SW480 (cell line): ENCODE measurements at regions not wholly inside any gene's neighbourhood (a gene's known extent, or its start where the extent isn't known, plus 50 kb on each side); places are given as distances from the start of the nearest gene placed in this dataset.
"Not testable (repeated sequence)": the region's sequence is repeated elsewhere in the genome, so short reads cannot be mapped to it uniquely, and the experiment has no call there.

Experiments
- DNase-seq: peaks from one replicate; pipeline ENCODE4 v3.0.0-alpha.2; 2016; ENCODE audit warnings: low spot score

DNA sequence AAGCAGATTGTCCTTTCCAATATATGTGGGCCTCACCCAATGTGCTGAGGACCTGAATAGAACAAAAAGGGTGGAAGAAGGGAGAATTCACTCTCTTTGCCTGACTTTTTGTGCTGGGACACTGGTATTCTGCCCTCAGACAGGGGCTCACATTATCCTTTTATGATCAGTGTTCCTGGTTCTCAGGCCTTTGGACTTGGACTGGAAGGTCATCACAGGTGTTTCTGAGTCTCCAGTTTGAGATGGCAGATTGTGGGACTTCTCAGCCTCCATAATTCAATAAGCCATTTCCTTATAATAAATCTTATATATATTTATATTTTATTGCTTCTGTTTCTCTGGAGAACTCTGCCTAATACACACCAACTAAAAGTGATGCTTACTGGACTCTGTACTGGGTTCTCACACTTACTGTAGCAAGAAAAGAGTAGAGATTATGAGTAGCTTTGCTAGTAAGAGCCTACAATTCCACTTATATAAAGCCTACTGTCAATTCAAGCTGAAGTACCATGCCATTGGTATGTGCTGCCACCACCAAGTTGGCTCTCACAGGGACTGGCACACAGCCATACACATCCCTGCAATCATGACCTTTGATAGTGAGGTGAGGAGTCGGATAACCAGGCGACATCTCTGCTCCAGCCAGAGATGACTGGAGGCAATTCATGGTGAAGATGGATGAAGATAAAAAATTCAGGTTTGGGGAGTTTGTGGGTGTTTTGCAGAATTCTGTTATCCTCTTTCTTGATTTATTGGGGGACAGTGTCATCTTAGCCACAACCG, 130.7 kb upstream of the NR3C1 start:
- no peak for DNase-seq

DNA sequence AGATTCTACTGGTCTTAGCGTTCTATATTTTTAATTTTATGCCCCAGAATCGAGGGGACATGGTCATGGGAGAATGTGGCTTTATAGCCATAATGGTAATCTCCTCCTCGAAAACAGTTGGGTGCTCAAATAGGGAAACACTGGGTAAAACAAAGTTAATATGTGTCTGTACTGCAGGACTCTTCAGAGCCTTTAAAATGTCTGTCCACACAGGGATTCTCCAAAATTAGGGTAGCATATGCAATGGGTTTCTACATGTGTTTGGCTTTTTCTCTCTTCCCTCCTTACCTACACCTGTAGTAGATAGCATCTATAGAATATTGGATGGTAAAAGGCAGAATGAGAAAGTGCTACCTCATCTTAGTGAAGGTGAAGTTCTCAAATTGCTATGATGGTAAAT, 130.0 kb upstream of the NR3C1 start:
- DNase-seq, result no peak

DNA sequence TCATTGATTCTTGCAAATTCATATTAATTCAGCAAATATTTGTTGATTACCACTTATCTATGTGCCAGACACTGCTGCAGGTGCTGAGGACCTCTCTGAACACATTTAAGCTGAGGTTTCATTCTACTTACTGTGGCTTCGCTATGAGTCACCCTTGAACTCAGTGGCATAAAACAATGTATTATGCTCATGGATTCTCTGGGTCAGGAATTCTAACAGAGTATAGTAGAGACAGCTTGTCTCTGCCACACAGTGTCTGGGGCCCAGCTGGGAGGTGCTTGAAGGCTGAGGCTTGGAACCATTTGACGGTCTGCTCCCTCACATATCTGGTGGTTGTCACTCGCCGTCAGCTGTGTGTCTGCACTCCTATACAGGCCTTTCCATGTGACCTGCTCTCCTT, 124.3 kb upstream of the NR3C1 start:
- DNase-seq, result peak; percentile 38

DNA sequence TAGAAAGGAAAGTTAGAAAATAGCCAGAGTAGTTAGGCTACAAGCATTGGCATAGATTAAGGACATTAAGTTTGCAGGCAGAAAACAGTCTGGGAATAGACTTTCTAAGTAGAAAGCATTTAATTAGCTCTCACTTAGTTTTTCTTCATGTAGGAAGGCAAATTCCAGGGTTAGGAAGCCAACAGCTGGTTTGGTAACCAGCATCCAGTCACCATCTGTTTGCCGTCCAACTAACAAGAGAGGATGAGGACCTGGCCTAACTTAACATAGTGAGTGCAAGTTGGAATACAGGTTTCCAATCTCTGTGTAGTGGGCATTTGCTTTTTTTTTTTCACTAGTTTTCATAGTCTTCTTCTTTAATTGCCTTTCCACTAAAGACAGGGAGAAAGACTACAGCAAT, 121.7 kb upstream of the NR3C1 start:
- no peak for DNase-seq

DNA sequence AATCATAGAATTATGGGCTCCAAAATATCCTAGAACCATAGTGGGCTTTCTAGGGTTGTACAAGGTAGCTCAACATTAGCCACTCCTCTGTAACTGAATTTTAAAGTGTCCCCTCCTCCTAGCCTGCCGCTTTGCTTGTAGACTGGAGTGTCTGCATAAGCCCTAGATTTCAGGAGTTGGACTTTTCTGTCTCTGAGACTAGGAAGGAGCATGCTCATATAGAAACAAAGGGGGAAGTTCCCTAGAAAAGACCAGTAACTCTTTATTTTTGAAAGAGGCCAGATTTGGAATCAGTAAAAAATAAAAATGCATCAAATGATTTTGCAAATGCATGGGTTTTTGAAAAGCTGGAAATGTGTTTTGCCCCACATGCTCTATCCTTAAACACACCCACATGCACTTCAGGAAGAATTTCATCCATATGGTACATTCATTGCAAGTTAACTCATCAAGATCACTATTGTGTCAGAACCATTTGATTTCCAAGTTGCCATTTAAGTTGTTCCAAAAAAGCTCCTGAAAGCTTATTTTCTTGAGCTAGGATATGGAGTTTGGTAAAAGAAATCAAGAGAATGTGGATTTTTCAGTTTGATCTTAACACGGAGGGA, 121.0 kb upstream of the NR3C1 start:
- no peak for DNase-seq

DNA sequence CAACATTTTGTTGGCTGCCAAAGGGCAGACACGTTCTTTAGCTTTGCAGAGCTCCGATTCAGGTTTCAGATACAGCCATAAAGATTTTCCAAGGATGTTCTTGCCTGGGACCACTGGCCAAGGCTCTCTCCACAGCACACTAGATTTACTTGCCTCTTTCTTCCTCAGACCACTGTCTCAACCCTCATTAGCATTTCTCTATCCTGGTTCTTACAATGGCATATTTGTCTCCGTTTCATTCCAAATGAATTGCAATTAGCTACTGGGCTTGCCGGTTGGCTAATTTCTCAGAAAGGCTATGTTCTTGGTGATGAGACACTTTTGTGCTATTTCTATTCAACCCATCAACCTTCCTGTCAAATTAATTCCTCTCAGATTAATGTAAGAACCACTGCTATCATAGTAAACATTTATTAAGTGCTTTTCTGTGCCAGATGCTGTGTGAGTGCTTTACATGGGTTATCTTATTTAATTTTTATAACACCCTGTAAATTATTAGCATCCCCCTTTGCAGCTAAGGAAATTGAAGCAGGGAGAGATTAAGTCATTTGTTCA, 118.4 kb upstream of the NR3C1 start:
- no peak for DNase-seq

DNA sequence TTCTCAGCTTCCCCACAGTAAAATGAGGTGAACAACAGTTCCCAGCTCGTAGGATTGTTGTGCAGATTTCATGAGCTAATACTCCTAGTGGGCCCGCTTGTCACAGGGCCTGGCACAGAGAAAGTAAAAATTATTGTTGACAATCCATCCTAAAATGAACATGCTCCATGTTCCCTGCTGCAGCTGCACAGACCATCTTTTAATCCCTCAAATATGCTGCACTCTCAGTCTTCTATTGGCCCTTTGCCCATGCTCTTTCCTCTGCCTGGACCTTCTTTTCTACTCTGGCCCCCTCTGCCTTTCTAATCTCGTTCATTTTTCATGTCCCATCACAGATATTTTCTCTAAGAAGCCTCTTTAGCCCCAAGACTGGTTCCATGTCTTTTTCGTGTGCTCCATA, 117.7 kb upstream of the NR3C1 start:
- no peak for DNase-seq

DNA sequence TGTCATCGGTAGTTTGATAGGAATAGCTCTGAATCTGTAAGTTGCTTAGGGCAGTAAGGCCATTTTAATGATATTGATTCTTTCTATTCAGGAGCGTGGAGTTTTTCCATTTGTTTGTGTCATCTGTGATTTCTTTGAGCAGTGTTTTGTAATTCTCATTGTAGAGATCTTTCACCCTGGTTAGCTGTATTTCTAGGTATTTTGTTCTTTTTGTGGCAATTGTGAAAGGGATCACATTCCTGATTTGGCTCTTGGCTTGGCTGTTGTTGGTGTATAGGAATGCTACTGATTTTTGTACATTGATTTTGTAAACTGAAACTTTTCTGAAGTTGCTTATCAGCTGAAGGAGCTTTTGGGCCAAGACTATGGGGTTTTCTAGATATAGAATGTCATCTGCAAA, 115.7 kb upstream of the NR3C1 start:
- DNase-seq, result not testable (repeated sequence)

DNA sequence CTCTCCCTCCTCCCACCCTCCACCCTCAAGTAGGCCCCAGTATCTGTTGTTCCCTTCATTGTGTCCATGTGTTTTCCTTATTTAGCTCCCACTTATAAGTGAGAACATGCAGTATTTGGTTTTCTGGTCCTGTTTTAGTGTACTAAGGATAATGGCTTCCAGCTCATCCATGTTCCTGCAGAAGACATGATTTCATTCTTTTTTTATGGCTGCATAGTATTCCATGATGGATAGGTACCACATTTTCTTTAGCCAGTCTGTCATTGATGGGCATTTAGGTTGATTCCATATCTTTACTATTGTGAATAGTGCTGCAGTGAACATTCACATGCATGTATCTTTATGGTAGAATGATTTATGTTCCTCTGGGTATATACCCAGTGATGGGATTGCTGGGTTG, 114.3 kb upstream of the NR3C1 start:
- DNase-seq, result not testable (repeated sequence)

DNA sequence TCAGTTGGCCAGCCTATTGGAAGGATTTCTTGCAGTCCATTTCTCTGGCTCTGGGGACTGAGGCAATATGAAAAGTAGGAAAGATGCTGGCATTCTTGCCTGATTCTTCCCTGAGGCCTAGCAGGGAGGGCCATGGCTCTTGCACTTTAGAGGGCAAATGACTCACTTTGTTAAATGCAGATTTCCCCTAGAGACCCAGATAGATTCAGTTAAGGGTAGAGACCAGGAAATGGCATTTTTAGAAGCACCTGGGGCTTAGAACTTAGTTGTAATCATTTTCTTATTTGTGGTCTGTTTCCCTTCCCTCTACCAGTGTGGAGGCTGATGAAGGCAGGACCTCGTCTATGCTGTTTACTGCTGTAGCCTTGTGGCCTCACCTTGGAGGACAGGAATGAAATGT, 112.8 kb upstream of the NR3C1 start:
- no peak for DNase-seq

DNA sequence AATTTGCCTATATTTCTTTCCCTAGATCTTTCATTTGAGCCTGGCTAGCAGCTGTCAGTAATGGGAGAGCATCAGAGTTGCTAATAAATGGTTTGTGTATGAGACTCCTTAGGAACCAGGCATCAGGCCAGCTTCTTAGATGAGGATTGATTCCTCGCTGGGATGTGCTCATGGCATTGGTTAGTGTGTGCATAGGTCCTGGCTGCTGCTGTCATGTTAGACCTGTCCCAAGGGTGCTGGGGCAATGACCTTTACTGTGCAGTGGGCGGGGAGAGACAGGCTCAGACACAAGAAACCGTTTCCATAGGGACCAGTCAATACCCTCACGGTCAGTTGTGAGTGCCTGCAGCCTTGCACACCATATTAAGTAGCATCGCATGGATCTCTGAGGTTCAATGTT, 112.3 kb upstream of the NR3C1 start:
- no peak for DNase-seq

DNA sequence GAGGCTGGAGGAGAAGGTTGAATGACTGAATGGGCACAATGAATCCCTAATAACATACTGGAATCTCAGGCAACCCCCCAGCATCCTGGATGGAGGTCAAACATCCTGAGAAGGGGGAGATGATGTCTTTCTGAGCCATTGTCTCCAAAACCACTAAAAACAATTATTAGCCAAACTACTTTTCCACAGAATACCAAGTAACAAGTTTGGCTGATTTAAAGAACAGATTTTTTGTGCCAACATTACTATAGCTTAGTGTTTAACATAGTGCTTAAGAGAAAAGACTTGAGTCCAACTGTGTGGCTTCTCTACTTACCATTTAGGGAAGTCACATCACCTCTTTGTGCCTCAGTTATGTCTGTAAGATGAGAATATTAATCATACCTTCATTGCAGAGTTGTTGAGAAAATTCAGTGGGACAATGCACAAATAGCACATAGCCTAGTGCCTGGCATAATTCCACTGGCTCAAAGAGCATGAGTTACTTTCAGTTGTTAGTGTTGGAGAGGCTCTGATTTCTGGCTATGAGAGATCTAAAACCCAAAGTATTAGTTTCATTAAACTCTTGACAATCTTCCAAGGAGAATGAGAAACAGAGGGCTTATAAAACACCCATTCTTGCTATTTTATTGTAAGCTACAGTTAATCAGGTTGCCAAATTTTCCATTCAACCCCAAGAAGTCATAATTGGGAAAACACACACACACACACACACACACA, 111.3 kb upstream of the NR3C1 start:
- no peak for DNase-seq

DNA sequence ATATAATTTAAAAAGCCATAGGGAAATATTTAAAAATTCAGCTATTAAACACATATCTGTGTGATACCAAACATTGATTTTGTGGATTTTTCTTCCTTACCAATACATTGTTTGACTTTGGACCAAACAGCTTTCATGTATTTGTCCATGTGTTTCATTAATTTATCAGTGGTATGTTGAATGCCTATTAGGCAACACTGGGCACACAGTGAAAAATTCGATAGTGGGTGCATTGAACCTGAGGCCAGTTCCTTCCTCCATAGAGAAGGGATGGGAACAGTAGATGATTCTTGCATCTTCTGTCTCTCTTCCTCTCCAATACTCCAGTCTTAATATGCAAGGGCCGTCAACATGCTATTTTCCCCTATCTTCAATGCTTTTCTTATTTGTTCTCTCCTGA, 110.2 kb upstream of the NR3C1 start:
- DNase-seq, result no peak

DNA sequence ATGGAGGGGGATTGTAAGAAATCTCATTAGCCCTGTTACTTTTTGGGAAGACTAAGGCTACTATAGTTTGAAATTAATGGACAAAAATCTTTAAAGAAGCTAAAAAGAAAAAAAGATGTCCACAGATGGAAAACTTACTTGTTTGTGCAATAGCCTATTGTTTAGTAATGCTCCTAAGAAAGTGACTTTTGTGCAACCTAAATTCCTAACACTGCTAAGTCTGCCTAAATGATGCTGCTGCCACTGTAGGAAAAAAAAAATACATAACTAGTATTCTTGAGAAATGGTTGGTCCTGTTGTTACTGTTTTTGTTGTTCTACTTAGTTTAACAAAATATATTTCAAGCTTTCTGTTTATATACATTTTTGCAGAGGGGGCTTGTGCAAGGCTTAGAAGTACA, 108.2 kb upstream of the NR3C1 start:
- no peak for DNase-seq

DNA sequence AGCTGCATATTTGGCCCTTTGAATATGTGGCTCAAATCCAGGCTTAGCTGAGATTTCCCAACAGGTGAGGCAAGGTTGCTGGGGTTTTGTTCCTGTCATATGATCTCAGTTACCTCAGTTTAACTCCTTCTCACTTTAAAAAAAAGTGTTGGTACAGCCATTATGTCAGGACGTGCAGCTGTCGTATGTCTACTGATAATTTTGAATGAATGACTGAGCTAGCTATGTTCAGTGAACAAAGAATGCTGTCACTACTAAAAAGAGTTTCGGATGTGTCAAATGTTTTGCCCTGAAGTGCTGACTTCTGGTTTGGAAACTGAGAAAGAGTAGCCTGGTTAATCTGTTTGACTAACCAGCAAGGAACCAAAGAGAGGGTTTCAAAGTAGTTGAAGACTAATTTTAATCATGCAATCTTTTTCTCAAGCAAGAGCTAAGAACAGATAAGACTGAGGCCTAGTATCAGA, 106.3 kb upstream of the NR3C1 start:
- DNase-seq, result no peak

DNA sequence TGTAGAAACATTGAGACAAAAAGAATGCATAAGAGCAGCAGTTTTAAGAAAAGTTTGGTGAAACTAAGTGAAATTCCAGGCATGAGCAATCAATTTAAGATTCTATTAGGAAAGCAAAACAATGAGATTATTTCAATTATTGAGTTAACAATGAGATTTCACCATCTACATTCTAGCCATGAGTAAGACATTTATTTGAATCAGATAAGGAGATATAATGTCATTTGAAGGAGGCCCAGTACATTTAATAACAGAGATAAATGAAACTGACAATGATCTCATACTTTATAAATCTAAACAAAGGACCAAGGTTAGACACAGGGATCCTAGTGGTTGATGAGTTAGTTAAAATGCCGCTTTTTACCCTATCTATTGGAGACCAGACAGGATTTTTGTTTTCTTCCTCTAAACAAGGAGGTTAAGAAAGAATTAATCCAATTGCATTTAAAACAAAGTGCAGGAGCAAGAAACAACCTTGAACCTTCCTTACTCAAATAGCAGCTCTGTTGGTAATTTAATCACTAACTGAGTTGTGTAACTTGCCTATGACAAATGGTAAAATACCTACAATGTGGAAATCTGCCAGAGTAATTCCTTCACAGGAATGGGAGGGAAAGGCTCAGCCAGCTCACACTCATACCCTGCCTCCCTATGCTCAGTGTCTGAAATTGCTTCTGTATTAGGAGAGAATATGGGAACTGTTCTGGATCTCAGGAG, 103.5 kb upstream of the NR3C1 start:
- no peak for DNase-seq

DNA sequence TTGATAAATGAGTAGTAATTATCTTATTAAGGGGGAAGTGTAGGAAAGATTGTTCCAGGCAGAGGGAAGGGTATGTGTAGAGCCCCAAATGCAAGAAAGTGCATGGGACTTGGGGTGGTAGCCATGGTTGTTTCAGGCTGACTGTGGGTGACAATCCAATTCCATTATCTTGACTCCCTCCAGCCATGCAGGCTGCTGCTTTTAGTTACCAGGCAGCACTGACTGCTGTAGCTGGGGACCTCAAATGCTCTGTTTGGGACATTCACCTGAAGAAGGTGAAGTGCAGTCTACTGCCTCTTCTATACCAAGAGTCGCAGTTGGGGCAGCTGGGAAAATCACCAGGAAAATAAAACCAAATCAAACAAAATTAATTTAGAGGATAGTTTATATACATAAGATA, 102.4 kb upstream of the NR3C1 start:
- no peak for DNase-seq

DNA sequence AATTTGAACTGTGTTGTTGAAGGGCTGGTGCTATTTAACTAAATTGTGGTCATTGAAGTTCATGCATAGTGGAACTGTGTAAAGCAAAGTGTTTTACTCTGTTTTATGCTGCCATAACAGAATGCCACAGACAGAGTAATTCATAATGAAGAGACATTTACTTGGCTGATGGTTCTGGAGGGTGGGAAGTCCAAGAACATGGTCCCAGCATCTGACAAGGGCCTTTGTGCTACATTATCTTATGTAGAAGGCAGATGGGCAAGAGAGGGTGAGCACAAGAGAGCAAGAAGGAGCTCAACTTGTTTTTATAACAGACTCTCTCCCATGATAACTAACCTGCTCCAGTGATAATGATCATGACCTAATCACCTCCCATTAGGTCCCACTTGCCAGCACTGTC, 101.9 kb upstream of the NR3C1 start:
- no peak for DNase-seq

DNA sequence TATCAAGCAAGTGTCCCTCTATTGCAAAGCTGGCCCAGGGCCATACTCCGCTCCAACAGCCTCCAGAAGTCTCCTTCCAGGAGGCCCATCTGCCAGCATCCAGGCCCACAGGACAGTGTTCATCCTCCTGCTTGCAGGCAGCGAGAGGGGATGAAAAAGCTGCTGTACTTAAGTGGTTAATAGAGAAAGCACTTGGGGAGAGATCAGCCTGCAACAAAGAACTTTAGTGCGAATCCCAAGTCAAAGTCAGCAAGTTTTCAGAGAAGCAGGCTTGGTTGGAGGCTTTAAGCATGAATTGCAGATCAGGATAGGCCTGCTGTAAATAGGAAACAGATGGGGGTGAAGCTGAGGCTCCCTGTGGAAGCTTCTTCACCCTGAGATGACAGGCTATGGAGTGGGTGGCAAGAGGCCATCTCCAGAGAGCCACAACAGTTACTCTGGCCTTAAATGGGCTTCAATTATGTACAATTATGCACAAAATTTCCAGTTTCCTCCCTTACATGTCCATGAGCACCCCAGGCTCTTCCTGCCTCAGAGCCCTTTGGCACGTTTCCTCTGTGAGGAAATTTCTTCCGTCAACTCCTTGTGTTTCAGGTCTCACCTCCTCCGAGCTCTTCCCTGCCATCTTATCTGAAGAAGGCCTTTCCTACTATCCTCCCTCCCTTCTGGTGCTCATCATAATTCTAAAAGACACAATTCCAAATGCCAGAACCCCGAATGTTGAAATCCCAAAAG, 98.0 kb upstream of the NR3C1 start:
- DNase-seq, result no peak

DNA sequence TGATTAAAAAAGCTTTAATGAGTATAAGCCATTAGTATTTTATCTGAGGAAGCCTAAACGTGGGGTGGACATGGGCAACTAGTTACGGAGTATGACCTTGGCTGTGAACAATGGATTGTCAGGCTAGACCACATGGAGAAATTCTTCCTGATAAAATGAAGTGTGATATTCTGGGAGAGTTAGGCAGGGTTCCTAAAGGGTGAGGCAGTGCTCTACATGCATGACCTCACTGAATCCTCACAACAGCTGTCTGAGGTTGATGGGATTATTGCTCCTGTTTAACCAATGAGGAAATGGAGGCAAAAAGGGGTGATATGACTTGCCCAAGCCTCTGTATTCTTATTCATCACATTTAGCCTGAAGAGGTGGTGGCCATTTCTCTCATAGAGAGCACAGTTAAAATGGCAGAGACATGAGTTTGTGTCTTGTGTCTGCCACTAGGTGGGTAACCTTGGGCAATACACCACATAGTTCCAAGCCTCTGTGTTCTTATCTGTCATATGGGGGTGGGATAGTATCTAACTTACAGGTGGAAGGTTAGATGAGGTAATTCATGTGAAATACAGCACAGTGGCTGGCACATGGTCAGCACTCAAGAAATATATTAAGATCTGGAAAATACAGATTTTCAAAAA, 96.1 kb upstream of the NR3C1 start:
- DNase-seq, result no peak

DNA sequence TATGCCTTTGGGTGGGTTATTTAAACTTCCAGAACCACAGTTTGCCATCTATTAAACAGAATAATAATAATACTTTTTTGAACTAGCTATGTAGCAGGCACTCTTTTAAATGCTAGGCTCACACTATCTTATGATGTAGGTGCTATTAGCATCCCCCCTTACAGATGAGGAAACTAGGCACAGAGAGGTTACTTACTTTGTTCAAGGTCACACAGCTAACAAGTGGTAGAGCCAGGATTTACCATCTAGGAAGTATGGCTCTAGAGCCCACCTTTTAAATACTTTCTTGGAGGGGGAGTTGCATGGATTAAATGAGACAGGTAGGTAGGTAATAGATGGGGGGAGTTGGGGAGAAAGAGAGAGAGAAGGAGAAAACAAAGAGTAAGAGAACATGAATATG, 95.3 kb upstream of the NR3C1 start:
- DNase-seq, result no peak
